Activated CD4-positive, alpha-beta T cell treated with anti-CD3 and anti-CD28 coated beads for 1 hour (primary cell): ENCODE measurements at regions not wholly inside any gene's neighbourhood (a gene's known extent, or its start where the extent isn't known, plus 50 kb on each side); places are given as distances from the start of the nearest gene placed in this dataset.
A peak's percentile ranks its signal among the peaks of the same experiment; 100 is the strongest.
"Not testable (repeated sequence)": the region's sequence is repeated elsewhere in the genome, so short reads cannot be mapped to it uniquely, and the experiment has no call there.

Experiments
- DNase-seq: peaks from one replicate; pipeline ENCODE4 v3.0.0-alpha.2; 2020

GRCh38 chr9:110029429-110029955 is 178.5 kb downstream of the C9orf152 start:
- DNase-seq, result no peak

GRCh38 chr9:110029956-110030480 is 177.9 kb downstream of the C9orf152 start:
- no peak for DNase-seq

DNA sequence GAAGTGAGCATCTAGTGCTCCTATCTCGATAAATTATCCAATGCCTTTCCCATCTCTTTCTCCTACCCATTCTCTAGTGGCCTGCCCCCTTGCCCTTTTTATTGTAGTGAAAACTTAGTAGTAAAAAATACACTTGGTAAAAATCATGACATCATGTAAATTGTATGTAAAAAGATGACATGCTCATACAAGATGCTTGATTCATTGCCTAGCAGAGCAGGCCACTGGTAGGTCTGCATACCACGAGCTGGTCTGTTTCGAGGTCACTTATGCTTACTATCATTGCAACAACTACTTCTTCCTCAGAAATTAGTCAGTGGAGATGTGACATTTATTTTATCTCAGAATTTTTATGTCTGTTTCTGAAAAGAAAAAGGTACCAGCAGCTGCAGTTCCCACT is 177.3 kb downstream of the C9orf152 start:
- no peak for DNase-seq

DNA sequence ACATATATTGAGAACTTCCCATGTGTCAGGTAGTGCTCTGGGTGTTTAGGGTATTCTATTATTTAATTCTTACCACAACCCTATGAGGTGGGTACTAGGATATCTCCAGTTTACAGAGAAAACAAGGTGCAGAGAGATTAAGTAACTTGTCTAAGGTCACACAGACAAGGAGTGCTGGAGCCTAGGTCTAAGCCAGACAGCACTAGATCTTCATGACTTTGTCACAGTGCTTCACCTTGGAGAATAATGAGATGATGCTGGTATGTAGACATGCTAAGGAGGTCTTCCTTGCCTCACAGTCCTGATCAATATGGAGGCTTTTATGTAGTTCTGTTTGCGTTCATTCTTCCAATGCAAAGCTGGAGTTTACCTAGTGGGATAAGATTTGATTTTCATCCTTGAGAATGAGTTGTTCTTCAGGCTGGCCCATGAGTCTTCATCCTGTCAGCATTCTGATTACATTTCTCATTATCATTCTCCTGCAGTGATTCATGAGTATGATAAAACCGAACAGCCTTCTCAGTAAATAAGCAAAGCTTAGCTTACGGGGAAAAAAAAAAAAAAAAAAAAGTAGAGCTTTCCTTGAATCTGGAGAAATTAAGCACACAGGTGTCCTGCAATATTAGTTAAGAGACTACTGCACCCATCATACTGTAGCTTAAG is 176.3 kb downstream of the C9orf152 start:
- no peak for DNase-seq

DNA sequence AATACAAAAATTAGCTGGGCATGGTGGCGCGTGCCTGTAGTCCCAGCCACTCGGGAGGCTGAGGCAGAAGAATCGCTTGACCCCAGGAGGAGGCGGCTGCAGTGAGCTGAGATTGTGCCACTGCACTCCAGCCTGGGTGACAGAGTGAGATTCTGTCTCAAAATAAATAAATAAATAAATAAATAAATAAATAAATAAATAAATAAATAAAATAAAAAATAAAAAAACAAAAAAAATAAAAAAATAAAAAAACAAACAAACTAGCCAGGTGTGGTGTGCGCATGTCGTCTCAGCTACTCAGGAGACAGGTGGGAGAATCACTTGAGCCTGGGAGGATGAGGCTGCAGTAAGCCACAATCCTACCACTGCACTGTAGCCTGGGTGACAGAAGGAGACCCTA is 175.4 kb downstream of the C9orf152 start:
- DNase-seq, result not testable (repeated sequence)

GRCh38 chr9:110033869-110034268 is 174.1 kb downstream of the C9orf152 start:
- DNase-seq, result no peak

DNA sequence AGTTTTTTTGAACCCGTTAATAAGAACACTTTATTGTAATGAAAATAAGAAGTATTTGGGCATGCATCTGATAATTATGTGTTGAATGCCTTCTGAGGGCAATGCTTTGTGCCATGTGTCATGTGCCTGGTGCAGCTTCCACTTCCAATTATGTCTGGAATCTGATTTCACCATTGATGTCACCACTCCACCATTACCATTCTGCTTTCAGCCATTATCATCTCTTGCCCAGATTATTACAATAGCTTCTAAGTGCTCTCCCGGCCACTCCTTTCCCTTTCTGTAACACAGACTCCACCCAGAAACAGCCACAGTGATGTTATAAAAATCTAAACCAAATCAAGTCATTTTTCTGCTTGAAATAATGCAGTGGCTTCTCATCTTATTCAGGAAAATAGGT is 171.7 kb downstream of the C9orf152 start:
- DNase-seq, result no peak

- no peak for DNase-seq
Measured at GRCh38 chr9:110040788-110041187, 167.2 kb downstream of the C9orf152 start.

DNA sequence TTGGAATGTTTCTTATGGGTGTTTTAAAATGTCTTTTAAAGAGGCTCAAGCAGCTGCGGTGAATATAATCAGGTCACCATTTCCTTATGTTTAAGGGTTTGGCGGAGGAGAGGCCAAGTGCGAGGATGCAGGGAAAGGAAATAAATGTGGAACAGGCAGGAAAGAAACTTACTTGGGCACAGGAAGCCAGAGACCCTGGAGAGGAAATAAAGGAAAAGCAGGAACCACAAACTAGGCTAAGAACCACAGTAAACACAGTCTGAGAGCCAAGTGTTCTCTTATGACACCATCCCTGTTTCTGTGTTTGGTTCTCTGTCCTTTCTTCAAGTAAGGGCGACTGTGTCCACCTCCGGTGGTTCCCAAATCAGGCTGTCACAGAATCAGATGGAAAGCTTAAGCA is 166.5 kb downstream of the C9orf152 start:
- no peak for DNase-seq

DNA sequence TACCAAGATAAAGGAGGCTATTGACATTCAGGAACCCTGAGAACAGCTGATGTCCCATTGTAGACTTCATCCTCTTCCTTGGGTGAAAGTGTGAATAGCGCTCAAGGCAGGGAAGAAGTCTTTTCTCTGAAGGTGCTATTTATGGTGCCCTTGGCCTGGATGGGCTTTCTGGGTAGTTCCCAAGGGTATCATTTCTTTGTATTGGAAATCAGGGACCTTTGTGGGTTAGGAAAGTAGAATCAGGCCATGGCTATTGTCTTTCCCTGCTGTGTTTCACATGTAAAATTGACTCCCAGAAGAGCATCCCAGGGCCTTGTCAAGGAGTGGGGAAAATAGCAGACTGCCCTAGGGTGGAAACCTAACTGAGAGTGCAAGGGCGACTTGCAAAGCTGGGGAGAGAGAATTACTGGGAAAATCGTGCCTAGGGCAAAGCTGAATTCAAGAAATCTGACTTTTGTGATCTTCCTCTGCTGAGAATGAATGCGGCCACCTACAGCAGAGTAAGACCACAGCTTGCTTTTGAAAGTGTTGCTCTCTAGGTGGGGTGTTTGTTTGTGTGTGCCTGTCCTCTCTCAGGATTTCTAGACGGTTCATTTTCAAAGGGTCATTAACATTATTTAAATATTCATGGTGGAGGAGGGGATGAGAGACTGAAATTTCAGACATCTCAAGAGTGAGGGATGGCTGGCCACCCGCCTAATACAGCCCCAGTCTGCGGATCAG is 160.6 kb downstream of the C9orf152 start:
- DNase-seq, result no peak

GRCh38 chr9:110047955-110048402 is 160.0 kb downstream of the C9orf152 start:
- DNase-seq, result peak; percentile 9

GRCh38 chr9:110048403-110048975 is 159.5 kb downstream of the C9orf152 start:
- DNase-seq, result peak; percentile 66

- peak; percentile 9 for DNase-seq
Measured at GRCh38 chr9:110048976-110049698, 158.8 kb downstream of the C9orf152 start.

DNA sequence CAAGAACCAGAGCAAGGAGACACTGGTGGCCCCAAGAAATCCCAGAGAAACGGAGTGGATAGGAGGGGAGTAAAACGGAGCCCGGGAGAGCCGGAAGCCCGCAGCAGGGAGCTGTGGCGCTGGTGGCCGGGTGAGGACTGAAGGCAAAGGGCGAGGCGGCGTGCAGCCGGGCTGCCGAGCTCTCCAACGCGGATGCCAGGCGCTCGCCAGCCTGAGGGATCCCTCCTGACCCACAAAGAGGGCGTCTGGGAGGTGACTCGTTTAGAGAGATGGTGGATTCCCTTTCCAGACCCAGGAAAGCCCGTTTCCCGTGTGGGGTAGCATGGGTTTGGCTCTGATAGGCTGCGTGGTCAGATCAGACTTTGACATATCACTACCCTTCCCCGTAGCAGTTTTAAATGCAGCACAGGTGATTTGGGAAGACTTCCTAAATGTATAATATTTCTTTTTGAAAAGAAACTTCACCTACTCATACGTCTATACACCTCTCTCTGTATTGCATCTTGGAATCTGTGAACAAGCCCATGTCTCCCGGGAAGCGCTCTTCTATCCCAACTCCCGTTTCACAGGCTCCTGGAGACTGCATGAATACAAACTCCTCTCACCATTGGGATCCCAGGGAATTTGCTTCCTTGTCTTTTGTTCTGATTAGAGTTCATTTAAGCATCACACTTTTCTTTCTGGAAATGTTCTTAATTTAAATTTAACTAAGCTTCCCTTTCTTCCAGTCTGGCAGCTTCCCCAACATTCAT is 158.1 kb downstream of the C9orf152 start:
- DNase-seq, result no peak

GRCh38 chr9:110050925-110051355 is 157.0 kb downstream of the C9orf152 start:
- no peak for DNase-seq

DNA sequence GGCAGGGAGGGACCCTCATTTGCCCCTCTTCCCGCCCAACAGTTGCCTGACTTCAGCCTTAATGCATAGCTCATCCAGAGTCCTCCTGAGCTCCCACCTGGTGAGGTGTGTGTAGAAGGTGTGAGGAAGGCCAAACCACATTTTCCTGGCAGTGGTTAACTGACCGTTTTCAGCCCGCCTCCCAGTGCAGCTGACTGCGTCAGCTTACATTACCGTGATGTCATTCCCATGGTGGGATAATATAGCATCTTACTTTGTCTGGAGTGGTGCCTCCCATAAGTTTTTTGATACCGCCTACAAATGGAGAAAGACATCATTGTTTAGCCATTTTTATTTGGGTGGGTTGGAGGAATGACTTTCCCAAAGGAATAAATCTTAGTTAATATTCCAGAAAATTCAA is 151.9 kb downstream of the C9orf152 start:
- no peak for DNase-seq

GRCh38 chr9:110058304-110058953 is 149.5 kb downstream of the C9orf152 start:
- DNase-seq, result peak; percentile 29

DNA sequence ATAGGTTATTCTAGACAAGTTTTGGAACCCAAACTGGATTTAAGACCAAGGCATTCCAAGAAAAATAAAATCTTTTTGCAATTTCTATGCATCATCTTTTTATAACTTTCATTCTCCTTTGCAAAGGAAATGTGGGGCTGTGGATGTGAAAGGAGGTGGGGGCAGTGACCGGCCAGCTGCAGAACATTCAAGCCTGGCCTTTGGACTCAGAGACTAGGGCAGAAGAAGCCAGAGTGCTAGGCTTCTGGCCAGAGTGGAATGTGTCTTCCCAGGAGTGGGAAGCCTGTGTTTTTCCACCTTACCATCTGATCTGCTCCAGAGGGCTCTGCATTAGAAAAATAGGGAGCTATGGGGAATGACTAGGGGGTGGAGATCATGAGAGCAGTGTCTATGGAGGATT is 148.5 kb downstream of the C9orf152 start:
- no peak for DNase-seq

DNA sequence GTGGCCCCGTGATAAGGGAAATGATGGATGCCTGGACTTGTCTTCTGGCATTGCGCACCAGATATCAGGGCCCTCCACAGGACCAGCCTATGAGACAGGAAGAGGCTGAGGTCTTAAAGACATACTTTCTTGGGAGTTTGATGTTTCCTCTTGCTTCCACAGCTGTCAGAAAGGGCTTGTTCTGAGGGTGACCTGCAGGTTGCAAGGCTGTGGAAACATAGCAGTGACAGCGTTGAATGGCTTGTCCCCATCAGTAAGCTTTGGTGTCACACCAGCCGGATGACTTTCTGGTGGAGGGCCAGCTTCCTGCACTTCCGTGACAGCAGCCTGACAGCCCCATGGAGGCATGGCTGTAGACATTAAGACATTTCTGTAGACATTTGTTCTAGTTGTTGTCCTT is 143.2 kb downstream of the C9orf152 start:
- no peak for DNase-seq

DNA sequence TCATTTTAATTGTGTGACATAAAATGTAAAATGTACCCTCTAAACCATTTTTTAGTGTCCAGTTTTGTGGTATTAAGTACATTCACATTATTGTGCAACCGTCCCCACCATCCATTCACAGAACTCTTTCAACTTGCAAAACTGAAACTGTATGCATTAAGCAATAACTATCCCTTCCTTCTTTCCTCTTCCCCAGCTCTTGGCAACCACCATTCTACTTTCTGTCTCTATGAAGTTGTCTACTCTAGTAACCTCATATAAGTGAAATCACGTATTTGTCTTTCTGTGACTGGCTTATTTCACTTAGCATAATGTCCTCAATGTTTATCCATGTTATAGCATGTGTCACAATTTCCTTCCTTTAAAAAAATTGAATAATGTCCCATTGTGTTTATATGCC is 142.4 kb downstream of the C9orf152 start:
- DNase-seq, result no peak

- DNase-seq, result no peak
Measured at GRCh38 chr9:110066929-110067716, 140.8 kb downstream of the C9orf152 start.
